GM19035 (cell line): ENCODE measurements at regions not wholly inside any gene's neighbourhood (a gene's known extent, or its start where the extent isn't known, plus 50 kb on each side); places are given as distances from the start of the nearest gene placed in this dataset.

Experiments
- ATAC-seq: cut with Tn5 transposase; IDR thresholded peaks from one replicate; pipeline ENCODE4 v1.9.1; 2021; ENCODE audit not compliant: unreplicated experiment

DNA sequence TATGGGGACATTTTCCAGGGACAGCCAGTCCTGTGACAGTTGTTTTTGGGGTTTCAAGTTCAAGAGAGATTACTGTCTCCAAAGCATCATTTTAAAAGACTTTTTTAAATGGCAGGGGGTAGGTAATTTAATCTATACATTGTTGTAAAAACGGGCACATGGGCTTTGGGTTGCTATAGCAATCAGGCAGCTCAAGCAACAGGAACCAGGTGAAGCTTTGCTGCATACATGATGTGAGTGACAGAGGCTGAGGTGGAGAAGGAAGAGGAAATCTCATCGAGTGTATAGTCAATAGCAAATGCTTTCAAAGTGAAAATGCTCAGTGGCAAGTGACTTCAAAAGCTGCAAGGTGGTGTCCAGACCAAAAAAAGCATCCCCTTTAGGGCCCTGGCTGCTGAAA is 277.4 kb upstream of the JAG1 start:
- no peak for ATAC-seq

DNA sequence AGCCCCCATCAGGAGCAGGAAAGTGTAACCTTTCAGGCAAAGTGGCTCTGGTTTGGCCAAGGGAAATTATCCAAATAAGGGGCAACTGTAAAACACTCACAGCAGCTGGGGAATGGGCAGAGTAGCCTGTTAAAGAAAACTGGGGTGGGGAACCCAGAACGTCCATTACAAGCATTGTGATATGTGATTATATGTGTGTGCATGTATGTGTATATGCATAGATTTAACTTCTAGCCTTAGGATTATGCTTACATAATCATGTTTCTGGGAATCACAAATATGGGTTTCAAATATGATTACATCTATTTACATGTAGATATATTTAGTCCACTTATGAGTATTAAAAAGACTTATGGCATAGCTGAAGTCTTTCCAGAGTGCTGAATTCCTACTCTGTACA is 278.1 kb upstream of the JAG1 start:
- ATAC-seq: no peak

DNA sequence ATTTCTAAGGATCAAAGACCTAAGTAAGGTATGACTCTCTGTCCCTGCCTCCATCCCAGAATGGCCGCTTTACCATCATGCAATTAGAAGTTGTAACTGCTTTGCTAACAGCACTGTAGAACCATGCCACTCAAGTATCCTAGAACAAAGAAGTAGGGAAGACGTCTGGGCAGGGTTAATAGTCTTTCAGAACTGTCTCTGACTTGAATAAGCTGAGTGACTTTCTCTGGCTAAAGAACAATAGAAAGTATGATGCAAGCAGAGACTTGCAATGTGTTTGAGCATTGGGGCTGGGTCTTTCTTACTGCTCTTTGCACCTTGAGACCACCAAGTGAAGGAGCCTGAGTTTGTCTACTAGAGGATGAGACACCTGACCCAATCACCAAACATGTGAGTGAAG is 279.6 kb upstream of the JAG1 start:
- ATAC-seq: no peak

DNA sequence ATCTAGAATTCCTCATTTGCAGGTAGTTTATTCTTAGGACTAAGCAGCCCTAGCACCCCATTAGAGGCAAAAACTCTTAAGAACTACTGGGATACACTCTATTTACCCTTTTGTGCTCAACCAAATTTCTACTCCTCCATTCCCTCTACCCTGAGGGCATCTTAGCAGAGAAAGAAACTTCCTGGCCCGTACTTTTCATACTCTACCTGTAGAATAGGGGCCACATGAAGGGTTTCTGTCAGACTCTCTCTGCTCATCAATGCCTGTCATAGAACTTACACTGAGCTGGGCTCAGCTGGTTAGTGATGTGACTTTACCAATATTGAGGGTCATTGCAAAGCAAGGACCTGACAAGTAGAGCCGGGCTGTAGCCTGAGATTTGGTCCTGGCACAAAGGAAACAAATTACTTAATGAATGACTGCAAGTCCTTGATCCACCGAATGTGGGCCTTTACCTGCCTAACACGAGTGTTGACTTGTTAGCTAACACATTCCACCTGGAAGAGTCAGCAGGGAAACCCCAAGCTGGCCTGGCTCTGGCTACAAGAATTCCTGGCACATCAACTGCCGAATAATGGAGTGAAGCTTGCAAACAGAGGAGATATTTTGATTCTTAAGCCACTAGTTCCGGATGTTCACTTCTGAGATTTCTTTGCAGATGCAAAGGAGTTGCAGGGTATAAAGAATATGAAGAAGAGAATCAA is 280.5 kb upstream of the JAG1 start:
- no peak for ATAC-seq

DNA sequence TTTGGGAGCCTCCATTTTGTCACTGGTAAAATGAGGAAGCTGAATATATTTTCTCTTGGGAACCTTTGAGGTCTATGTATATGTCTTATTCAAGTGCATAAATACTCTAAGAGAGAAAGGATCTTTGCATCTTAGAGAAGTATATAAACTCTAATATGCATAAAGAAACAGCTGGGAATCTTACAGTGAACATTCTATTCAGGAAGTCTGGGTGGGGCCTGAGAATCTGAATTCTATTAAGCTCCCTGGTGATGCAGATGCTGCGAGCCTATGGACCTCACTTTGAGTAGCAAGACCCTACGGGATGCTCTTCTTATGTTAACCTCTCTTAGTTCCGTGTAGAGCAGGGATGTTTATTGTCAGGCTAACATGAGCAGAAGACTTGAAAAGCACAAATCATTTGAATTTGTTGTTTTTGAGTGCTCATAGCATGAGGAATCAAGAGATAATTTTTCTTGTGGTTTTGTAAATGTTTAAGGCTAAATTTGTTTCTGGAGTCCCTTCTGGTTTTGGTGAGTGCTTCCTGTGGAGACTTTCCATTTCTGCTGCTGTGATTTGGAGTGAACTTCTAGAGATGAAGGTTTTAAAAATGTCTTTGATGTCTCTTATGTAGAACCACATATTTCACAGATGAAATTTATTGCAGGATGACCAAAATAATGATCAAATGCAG is 281.2 kb upstream of the JAG1 start:
- ATAC-seq: no peak

DNA sequence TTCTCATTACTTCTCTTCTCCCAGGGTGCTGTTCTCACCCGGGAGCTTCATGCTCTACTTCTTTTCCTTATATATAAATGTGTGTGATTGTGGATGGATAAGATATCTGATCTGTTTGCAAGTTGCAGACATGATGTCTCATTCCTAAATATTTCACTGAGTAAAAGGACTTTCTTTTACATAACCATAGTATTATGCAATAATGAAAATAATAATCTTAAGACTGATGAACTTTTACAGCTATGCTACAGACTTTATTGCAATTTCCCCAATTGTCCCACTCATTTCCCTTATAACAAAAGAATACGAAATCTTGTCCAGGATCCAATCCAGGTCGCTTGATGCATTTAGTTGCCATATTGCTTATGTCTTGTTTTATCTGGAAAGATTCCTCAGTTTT is 284.5 kb upstream of the JAG1 start:
- ATAC-seq: no peak

DNA sequence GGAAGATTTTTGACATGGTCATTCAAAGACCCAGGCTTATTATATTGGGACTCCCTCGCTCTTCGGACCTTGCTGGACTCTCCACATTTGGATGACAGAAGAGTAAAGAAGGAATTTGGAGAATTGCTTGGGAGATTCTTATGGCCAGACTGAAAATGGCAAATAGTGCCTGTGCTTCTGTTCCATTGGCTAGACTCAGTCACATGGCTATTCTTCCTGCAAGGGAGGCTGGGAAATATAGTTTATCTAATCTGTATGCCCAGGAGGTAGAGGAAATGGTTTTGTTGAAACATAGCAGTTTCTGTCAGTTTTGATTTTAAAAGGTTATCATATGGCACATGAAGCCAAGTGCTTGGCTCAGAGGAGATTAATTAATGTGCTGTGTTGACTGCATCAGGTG is 286.6 kb upstream of the JAG1 start:
- ATAC-seq: no peak

DNA sequence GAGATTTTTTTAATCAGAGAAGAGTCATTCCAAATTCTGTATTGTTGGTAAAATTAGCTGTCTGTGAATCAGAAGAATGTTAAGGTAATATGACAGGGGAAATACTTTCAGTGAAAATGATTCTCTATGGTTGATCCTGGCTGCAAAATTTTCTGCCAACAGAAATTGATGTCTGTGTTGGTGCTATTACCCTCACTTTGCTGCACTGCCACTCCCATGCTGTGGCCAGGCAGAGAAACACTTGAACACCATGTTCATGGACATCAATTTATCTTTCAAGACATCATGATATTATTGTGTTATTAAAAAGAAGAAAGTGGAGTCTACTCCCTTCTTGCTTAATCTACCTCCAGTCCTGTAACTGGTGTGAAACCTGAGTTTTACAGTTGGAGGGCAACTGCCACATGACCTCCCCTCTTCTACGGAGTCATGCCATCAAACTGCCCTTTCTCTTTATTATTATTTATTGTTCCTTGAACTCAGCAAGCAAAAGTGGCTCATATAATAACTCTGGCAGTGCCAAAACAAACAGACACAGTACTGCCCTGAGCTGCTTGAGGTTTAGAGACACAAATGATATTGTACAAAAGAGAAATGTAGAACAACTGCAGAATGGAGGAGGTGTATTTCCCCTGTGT is 288.0 kb upstream of the JAG1 start:
- ATAC-seq: no peak

DNA sequence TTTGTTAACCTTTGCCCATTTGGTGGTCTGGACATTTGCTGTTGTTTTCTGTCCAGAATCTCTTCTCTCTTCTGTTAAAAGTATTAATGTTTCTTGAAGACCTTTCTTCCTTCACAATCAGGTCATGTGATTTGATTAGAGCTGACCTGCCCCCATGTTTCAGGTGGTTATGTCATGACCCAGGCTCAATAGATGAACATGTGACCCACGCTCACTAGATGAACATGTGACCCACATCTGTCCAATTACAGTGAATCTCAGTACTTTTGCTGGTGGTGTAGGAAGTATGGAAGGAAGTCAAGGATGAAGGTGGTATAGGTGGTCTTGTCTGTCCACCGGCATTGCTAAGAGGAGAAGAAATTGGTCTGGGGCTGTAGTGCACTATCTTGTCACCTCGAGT is 289.1 kb upstream of the JAG1 start:
- no peak for ATAC-seq

DNA sequence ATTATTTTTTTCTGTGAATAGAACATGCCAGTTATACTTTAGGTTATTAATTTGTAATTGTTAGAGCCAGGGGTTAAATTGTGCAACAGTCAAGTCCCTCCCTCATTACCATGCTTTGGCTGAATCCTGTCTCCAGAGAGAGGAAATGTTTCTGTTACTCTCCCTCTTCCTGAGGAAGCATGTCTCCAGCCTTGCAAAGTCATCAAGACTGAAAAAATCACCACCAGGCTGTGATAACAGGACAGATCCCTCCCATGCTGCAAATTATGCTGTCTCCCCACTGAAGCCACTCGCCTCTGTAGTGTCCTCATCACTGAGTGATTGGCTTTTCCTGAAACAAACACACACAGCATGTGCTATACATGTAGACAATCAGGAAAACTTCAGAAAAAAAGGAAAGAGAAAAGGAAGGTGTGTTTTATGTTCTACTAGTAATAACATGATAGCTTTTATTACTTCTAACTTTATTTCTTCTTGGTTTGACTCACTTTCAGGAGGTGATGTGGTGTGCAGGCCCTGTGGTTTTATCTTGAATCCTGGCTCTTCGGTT is 290.0 kb upstream of the JAG1 start:
- no peak for ATAC-seq

DNA sequence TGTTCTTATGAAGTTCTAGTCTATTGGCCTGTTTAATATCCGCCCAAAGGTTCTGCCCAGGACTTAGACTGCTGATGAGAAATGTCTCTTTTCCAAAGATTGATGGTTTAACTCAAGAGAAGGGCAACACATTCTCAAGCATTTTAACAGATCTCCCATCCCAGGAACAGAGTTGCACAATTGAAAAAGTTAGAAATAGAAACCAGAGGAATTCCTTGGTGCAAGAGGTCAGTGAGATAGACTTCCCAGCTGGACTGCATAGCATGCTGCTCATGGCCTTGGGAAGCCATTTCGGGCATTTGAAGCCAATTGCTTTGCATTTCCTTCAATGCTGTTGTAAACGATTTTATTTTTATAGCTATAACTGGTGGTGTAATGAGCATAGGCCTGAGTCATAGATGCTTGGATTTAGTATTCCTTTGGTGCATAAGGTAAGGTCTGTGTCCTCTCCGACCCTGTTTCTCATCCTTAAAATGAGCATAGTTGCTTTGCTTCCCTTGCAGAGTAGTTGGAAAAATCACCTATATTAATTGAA is 292.2 kb upstream of the JAG1 start:
- ATAC-seq: no peak

DNA sequence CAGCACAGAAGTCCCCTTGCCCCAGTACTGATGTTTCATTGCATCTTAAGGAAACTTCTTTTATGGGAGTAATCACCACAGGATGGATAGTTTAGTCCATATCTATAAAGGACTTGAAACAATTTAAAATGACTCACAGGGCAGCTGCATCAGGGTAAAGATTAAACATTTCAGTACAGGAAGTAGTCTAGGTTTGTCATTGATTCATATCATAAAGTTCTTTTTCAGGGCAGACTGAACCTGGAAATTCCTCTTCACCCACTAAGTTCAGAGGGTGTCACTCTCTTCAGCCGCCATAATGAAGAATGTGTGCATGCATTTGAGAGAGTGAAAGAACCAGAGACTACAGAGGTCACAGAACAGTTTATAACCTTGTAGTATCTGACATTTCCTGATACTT is 296.3 kb upstream of the JAG1 start:
- no peak for ATAC-seq

DNA sequence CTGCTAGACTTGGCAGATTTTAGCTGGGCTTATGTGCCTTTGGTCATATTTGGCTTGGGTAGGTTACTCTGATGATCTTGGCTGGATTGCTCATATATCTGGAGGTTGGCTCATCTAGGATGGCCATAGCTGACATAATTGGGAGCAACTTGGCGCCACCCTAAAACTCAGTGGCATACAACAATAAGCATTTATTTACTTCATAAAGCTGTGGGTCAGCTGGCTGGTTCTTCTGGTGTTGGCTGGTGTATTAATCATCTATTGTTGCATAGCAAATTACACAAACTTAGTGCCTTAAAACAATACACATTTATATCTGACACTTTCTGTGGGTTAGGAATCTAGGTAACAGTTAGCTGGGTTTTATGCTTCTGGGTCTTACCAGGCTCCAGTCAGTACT is 297.3 kb upstream of the JAG1 start:
- no peak for ATAC-seq

DNA sequence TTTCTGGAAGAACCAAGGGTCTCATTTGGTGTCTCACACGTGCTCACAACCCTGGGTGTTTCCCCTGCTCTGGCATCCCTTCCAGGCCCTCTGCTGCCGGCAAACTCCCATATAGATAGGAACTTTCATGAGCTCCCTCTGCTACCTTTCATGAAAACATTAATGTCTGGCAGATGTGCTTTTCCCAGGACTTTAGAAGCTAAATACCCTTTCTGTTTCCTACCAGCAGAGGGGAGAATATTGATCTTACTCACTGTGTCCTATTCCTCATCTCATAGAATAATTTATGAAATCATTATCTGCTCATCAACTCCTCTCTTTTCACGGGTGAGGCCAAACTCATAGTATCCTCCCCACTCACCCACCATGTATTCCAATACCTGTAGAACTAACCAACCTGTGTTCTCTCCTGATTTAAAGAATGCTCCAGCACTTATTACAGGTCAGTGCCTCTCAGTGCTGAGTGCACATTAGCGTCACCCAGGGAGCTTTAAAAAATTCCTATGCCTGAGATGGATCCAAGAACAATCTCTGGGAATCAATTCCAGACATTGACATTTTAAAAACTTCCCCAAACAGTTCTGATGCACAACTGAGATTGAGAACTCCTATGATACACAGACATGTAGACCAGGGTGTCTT is 298.5 kb upstream of the JAG1 start:
- ATAC-seq: no peak

DNA sequence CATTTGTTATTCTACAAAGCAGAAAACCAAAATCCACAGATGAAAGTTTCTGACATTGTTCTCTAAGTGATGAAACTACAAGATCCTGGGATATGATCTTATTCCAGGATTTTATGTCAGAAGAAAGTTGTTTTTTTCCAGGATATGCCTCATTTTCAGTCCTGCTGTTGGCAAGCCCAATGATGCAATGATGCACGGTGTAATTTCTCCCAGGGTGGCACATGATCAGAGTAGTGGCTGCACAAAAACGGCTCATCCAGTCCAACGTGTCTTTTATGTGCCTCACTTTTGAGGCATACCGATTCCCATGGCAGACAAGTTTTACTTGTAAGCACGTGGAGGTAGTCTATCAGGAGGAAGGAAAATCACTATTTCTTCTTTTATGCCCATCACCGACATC is 302.3 kb upstream of the JAG1 start:
- no peak for ATAC-seq

DNA sequence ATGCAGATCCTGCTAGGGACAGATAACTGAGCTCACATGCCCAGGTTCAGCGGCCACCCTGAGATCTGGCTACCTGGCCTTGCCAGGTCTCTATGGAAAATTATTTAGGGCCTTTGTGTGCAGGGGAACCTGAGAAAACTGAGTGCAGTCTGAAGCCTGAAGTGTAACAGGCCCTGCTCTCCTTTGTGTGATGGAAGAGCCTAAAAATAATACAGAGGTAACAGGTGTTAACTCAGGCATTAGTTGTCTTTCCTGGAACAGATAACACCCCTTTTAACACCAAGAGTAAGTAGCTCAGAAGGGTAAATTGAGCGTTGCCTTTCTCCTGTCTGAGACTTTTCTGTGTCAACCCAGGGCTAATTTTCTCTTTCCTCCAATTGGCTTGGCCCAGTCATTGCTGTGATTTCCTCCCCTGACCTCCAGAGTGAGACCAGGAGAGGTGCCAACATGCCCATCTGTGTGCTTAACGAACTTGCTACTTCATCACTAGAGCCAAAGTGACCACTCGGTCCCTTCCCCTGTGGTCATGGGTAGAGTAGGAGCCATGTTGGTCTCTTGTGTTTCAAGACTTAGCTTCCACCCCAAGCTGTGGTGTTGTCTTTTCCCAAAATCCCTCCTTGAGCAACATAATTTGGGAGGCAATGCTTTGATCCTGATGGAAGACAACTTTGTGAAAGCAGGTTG is 304.4 kb upstream of the JAG1 start:
- no peak for ATAC-seq

DNA sequence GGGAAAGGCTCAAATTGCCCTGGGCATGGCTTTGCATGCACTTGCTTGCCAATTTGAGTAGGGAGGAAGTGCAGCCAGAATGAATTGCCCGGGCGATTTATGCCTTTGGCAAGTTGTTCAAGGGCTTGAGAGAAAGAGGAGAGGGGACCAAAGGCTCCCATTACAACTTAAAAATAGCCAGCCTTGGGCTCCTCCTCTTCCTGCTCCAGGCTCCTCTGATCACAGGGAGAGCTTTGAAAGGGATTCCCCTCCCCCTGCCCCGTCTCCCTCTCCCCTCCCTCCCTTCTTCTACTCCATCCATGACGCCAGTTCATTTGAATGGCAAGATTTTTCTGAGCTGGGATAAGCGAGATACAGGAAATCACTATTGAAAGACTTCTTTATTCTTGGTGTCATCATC is 304.9 kb upstream of the JAG1 start:
- ATAC-seq: no peak

DNA sequence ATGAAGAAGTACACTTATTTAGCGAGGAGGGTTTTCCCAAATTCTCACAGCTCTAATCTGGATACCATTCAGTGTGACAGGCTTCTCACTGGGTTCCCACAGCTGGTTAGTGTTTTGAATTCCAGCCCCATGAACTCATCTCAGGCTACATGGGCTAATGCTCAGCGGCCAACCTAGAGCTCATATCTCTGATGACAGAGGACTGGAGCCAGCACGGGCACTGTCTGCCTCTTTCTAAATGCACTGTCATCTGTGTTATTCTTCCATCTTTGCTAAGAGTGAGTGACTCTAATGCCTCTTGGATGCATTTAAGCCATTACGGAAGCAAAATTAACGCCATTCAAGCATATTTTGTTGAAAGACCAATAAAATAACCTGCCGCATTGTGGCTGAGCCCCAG is 308.9 kb upstream of the JAG1 start:
- ATAC-seq: no peak

DNA sequence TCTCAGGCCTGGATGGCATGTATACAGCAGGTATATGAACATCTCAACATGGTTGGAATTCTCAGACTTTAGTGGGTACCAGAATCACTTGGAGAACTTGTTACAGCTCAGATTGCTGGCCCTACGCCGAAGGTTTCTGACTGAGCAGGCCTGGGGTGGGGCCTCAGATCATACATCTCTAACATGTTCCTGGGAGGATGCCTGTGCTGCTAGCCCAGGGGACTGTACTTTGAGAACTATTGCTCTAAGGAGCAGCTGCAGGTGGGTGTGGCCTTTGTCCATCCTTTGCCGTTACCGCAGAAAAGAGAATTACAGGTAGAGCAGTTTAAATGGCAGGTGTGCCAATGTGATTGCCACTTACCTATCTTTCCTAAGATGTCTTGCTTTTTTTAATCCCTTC is 310.5 kb upstream of the JAG1 start:
- no peak for ATAC-seq

DNA sequence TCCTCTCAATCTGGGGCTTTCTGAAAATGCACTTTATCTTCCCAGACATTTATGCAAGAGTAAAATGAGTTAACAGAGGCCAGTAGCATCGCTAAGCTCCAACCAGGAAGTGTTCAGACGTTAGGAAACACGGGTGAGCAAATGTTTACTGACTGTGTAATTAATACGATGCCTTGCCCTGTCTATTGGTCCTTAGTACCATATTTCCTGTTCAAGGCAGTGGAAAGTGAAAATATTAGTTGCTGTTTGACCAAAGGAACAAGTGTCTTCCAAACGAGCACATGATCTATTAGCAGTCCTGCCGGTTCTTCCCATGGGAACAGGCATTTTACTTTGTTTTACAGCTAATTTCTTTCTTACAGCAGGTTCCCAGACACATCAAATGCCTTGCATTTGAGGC is 311.1 kb upstream of the JAG1 start:
- no peak for ATAC-seq

DNA sequence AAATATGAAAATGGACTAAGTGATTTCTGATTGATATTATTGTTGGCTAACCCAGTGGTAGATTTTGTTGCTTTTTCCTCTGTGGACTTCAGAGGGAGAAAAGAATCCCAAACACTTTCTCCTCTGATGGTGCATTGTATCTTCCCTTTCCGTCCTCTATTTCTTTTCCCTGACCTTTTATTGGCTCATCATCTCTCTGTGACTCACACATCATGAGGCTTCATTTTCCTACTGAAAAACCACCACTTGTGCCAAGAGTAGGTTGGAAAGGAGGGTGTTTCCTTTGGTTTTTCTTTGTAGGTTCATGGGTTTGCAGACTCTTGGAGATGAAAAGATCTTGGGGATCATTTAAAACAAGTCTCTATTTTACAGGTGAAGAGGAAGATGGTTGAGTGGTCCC is 311.7 kb upstream of the JAG1 start:
- ATAC-seq: no peak
